ENCODE measurements at regions not wholly inside any gene's neighbourhood (a gene's known extent, or its start where the extent isn't known, plus 50 kb on each side); places are given as distances from the start of the nearest gene placed in this dataset.

- no peaks in the 10 kb centered on the region for H3K36me3 ChIP-seq (ENCODE audit: low read depth)
- WGBS, 2 experiments (ENCODE audit: low coverage in 1 of 2, low lambda C conversion rate in 2 of 2, missing lambda C conversion rate in 2 of 2) = 60 to 64% methylated on average over 14 of the region's 14 CpGs
- no peak overlapping the region for H3K27ac ChIP-seq
- no peak for DNase-seq
- H3K4me2 ChIP-seq (ENCODE audit: unreplicated experiment) = no peak overlapping the region
- H3F3A ChIP-seq (ENCODE audit: insufficient read depth) = no peaks in the 10 kb centered on the region
- H3K9ac ChIP-seq = no peak overlapping the region
- H3K4me1 ChIP-seq (ENCODE audit: insufficient read depth) = no peaks in the 10 kb centered on the region
- H3K9me3 ChIP-seq (ENCODE audit: low read depth) = no peaks in the 10 kb centered on the region
- H3K79me2 ChIP-seq (ENCODE audit: insufficient read depth) = no peaks in the 10 kb centered on the region
- H4K20me1 ChIP-seq (ENCODE audit: insufficient read depth) = no peaks in the 10 kb centered on the region
- H3K27me3 ChIP-seq (replicated peaks; ENCODE audit: insufficient read depth) = no peaks in the 10 kb centered on the region
- H3K9me2 ChIP-seq (ENCODE audit: insufficient read depth) = no peaks in the 10 kb centered on the region
- H2AFZ ChIP-seq = no peak overlapping the region
- in situ Hi-C loops (cut with MboI) = loop anchor here (25.0 kb wide), 1 partner anchor 599 kb away; the partner anchor contains the start of genes GNAS and GNAS-AS1
- no peak for TF ChIP-seq EZH2 (IDR thresholded peaks at IDR 0.05; ENCODE audit: insufficient read depth, poor library complexity, severe bottlenecking)
- TF ChIP-seq EZH2phosphoT487 (IDR thresholded peaks at IDR 0.05; ENCODE audit: insufficient read depth, low read depth) = no peak
- no peak overlapping the region for H3K4me3 ChIP-seq
Measured at GRCh38 chr20:59461526-59461925, 142.8 kb upstream of the PHACTR3 start.

GRCh38 chr20:59462249-59462648, 142.1 kb upstream of the PHACTR3 start:
- no peak overlapping the region for H3K9ac ChIP-seq
- no peaks in the 10 kb centered on the region for H3K9me2 ChIP-seq (ENCODE audit: insufficient read depth)
- H3K4me2 ChIP-seq (ENCODE audit: unreplicated experiment) = no peak overlapping the region
- no peaks in the 10 kb centered on the region for H3K79me2 ChIP-seq (ENCODE audit: insufficient read depth)
- no peaks in the 10 kb centered on the region for H3F3A ChIP-seq (ENCODE audit: insufficient read depth)
- in situ Hi-C loops (cut with MboI) = loop anchor here (25.0 kb wide), 1 partner anchor 600 kb away; the partner anchor contains the start of genes GNAS and GNAS-AS1
- H3K36me3 ChIP-seq (ENCODE audit: low read depth) = no peaks in the 10 kb centered on the region
- H3K27me3 ChIP-seq (replicated peaks; ENCODE audit: insufficient read depth) = no peaks in the 10 kb centered on the region
- no peak overlapping the region for H3K27ac ChIP-seq
- H3K4me3 ChIP-seq = no peak overlapping the region
- H4K20me1 ChIP-seq (ENCODE audit: insufficient read depth) = no peaks in the 10 kb centered on the region
- no peak for DNase-seq
- no peak for TF ChIP-seq EZH2 (IDR thresholded peaks at IDR 0.05; ENCODE audit: insufficient read depth, poor library complexity, severe bottlenecking)
- no peak for TF ChIP-seq EZH2phosphoT487 (IDR thresholded peaks at IDR 0.05; ENCODE audit: insufficient read depth, low read depth)
- no peaks in the 10 kb centered on the region for H3K9me3 ChIP-seq (ENCODE audit: low read depth)
- no peaks in the 10 kb centered on the region for H3K4me1 ChIP-seq (ENCODE audit: insufficient read depth)
- WGBS, 2 experiments (ENCODE audit: low coverage in 1 of 2, low lambda C conversion rate in 2 of 2, missing lambda C conversion rate in 2 of 2) = 44 to 45% methylated on average over 10 of the region's 10 CpGs
- no peak overlapping the region for H2AFZ ChIP-seq

GRCh38 chr20:59463541-59463940, 140.8 kb upstream of the PHACTR3 start:
- Histone ChIP-seq H3K9me2 (ENCODE audit: insufficient read depth) (no peaks in the 10 kb centered on the region), H3K4me3 (no peak overlapping the region), H3K27me3 (replicated peaks; ENCODE audit: insufficient read depth) (no peaks in the 10 kb centered on the region), H3K9me3 (ENCODE audit: low read depth) (no peaks in the 10 kb centered on the region), H3K27ac (no peak overlapping the region), H3K9ac (no peak overlapping the region), H2AFZ (no peak overlapping the region), H3K79me2 (ENCODE audit: insufficient read depth) (no peaks in the 10 kb centered on the region), H3F3A (ENCODE audit: insufficient read depth) (no peaks in the 10 kb centered on the region), H3K36me3 (ENCODE audit: low read depth) (no peaks in the 10 kb centered on the region), H3K4me1 (ENCODE audit: insufficient read depth) (no peaks in the 10 kb centered on the region), H4K20me1 (ENCODE audit: insufficient read depth) (no peaks in the 10 kb centered on the region), H3K4me2 (ENCODE audit: unreplicated experiment) (no peak overlapping the region)
- no peak for DNase-seq
- TF ChIP-seq EZH2phosphoT487 (IDR thresholded peaks at IDR 0.05; ENCODE audit: insufficient read depth, low read depth) = no peak
- TF ChIP-seq EZH2 (IDR thresholded peaks at IDR 0.05; ENCODE audit: insufficient read depth, poor library complexity, severe bottlenecking) = no peak
- in situ Hi-C loops (cut with MboI) = loop anchor here (25.0 kb wide), 1 partner anchor 601 kb away; the partner anchor contains the start of genes GNAS and GNAS-AS1
- WGBS, 2 experiments (ENCODE audit: low coverage in 1 of 2, low lambda C conversion rate in 2 of 2, missing lambda C conversion rate in 2 of 2) = 17 to 32% methylated on average over 2 of the region's 2 CpGs

- Histone ChIP-seq H3F3A (ENCODE audit: insufficient read depth) (no peaks in the 10 kb centered on the region), H3K27me3 (replicated peaks; ENCODE audit: insufficient read depth) (no peaks in the 10 kb centered on the region), H2AFZ (no peak overlapping the region), H3K9me3 (ENCODE audit: low read depth) (no peaks in the 10 kb centered on the region), H3K4me3 (no peak overlapping the region), H3K9me2 (ENCODE audit: insufficient read depth) (no peaks in the 10 kb centered on the region), H3K9ac (no peak overlapping the region), H3K36me3 (ENCODE audit: low read depth) (no peaks in the 10 kb centered on the region), H3K4me1 (ENCODE audit: insufficient read depth) (no peaks in the 10 kb centered on the region), H4K20me1 (ENCODE audit: insufficient read depth) (no peaks in the 10 kb centered on the region), H3K79me2 (ENCODE audit: insufficient read depth) (no peaks in the 10 kb centered on the region), H3K27ac (no peak overlapping the region), H3K4me2 (ENCODE audit: unreplicated experiment) (no peak overlapping the region)
- in situ Hi-C loops (cut with MboI) = loop anchor here (25.0 kb wide), 1 partner anchor 604 kb away; the partner anchor contains the start of genes GNAS and GNAS-AS1
- TF ChIP-seq EZH2 (IDR thresholded peaks at IDR 0.05; ENCODE audit: insufficient read depth, poor library complexity, severe bottlenecking) (no peak), EZH2phosphoT487 (IDR thresholded peaks at IDR 0.05; ENCODE audit: insufficient read depth, low read depth) (no peak)
- 51 to 54% methylated on average over 15 to 16 of the region's 16 CpGs for WGBS, 2 experiments (ENCODE audit: low coverage in 1 of 2, low lambda C conversion rate in 2 of 2, missing lambda C conversion rate in 2 of 2)
- DNase-seq = no peak
Measured at GRCh38 chr20:59466107-59466815, 138.1 kb upstream of the PHACTR3 start.
